NCI-H510A (cell line): ENCODE measurements at regions not wholly inside any gene's neighbourhood (a gene's known extent, or its start where the extent isn't known, plus 50 kb on each side); places are given as distances from the start of the nearest gene placed in this dataset.
"Not testable (repeated sequence)": the region's sequence is repeated elsewhere in the genome, so short reads cannot be mapped to it uniquely, and the experiment has no call there.

ENCODE experiments used
- DNase-seq: peaks from one replicate; lab custom pipeline; 2025; lab: John Stamatoyannopoulos, UW

- DNase-seq = no peak
Measured at GRCh38 chr10:23543691-23544380, 105.0 kb downstream of the OTUD1 start.

GRCh38 chr10:23545866-23546265 lies 107.0 kb downstream of the OTUD1 start:
- DNase-seq = not testable (repeated sequence)

- DNase-seq = no peak
Measured at GRCh38 chr10:23556727-23557440, 118.0 kb downstream of the OTUD1 start.

- no peak for DNase-seq
Measured at GRCh38 chr10:23557777-23558176, 118.9 kb downstream of the OTUD1 start.

- no peak for DNase-seq
Measured at GRCh38 chr10:23558361-23558799, 119.5 kb downstream of the OTUD1 start.

- DNase-seq = no peak
Measured at GRCh38 chr10:23568996-23569395, 130.1 kb downstream of the OTUD1 start.

- no peak for DNase-seq
Measured at GRCh38 chr10:23571884-23572283, 133.0 kb downstream of the OTUD1 start.

GRCh38 chr10:23581906-23582450 lies 143.1 kb downstream of the OTUD1 start:
- no peak for DNase-seq

- no peak for DNase-seq
Measured at GRCh38 chr10:23584396-23584795, 145.5 kb downstream of the OTUD1 start.

GRCh38 chr10:23585186-23585585 lies 146.3 kb downstream of the OTUD1 start:
- DNase-seq = no peak

GRCh38 chr10:23585666-23586065 lies 146.8 kb downstream of the OTUD1 start:
- DNase-seq = no peak

- not testable (repeated sequence) for DNase-seq
Measured at GRCh38 chr10:23595278-23595677, 156.4 kb downstream of the OTUD1 start.

GRCh38 chr10:23604613-23605012 lies 165.7 kb downstream of the OTUD1 start:
- no peak for DNase-seq

- no peak for DNase-seq
Measured at GRCh38 chr10:23606456-23606855, 167.6 kb downstream of the OTUD1 start.

- DNase-seq = no peak
Measured at GRCh38 chr10:23608926-23609325, 170.1 kb downstream of the OTUD1 start.

GRCh38 chr10:23610626-23611307 lies 171.9 kb downstream of the OTUD1 start:
- DNase-seq = no peak

- DNase-seq = no peak
Measured at GRCh38 chr10:23611308-23612029, 172.6 kb downstream of the OTUD1 start.

- DNase-seq = no peak
Measured at GRCh38 chr10:23613900-23614299, 175.0 kb downstream of the OTUD1 start.

GRCh38 chr10:23614483-23614882 lies 175.6 kb downstream of the OTUD1 start:
- DNase-seq = no peak

- DNase-seq = no peak
Measured at GRCh38 chr10:23630376-23630775, 191.5 kb downstream of the OTUD1 start.

- no peak for DNase-seq
Measured at GRCh38 chr10:23630885-23631284, 192.0 kb downstream of the OTUD1 start.
